GM21381 (cell line): ENCODE measurements at regions not wholly inside any gene's neighbourhood (a gene's known extent, or its start where the extent isn't known, plus 50 kb on each side); places are given as distances from the start of the nearest gene placed in this dataset.
"Not testable (repeated sequence)": the region's sequence is repeated elsewhere in the genome, so short reads cannot be mapped to it uniquely, and the experiment has no call there.

Experiments
- ATAC-seq: cut with Tn5 transposase; IDR thresholded peaks from one replicate; pipeline ENCODE4 v1.9.1; 2021; ENCODE audit warnings: mild to moderate bottlenecking, moderate library complexity; ENCODE audit not compliant: unreplicated experiment

GRCh38 chr5:28404363-28405071 lies 1366.1 kb upstream of the CDH9 start:
- no peak for ATAC-seq

GRCh38 chr5:28403846-28404245 lies 1365.5 kb upstream of the CDH9 start:
- no peak for ATAC-seq

- ATAC-seq, result no peak
These were observed 1364.4 kb upstream of the CDH9 start for GRCh38 chr5:28402590-28403301.

GRCh38 chr5:28400076-28400475 lies 1361.7 kb upstream of the CDH9 start:
- no peak for ATAC-seq

- no peak for ATAC-seq
These were observed 1360.8 kb upstream of the CDH9 start for GRCh38 chr5:28399211-28399610.

- ATAC-seq, result no peak
These were observed 1359.8 kb upstream of the CDH9 start for GRCh38 chr5:28398185-28398584.

- ATAC-seq, result no peak
These were observed 1359.1 kb upstream of the CDH9 start for GRCh38 chr5:28397502-28397941.

- ATAC-seq, result no peak
These were observed 1352.9 kb upstream of the CDH9 start for GRCh38 chr5:28391277-28391676.

- no peak for ATAC-seq
These were observed 1352.0 kb upstream of the CDH9 start for GRCh38 chr5:28390341-28390740.

GRCh38 chr5:28389727-28390126 lies 1351.3 kb upstream of the CDH9 start:
- not testable (repeated sequence) for ATAC-seq

GRCh38 chr5:28388428-28388827 lies 1350.0 kb upstream of the CDH9 start:
- no peak for ATAC-seq

GRCh38 chr5:28386712-28387111 lies 1348.3 kb upstream of the CDH9 start:
- ATAC-seq, result no peak

GRCh38 chr5:28380167-28380566 lies 1341.8 kb upstream of the CDH9 start:
- ATAC-seq, result no peak

GRCh38 chr5:28374492-28374967 lies 1336.1 kb upstream of the CDH9 start:
- no peak for ATAC-seq

- no peak for ATAC-seq
These were observed 1332.5 kb upstream of the CDH9 start for GRCh38 chr5:28370896-28371295.

GRCh38 chr5:28369418-28369817 lies 1331.0 kb upstream of the CDH9 start:
- ATAC-seq, result no peak

GRCh38 chr5:28355831-28356230 lies 1317.4 kb upstream of the CDH9 start:
- ATAC-seq, result no peak

- no peak for ATAC-seq
These were observed 1308.3 kb upstream of the CDH9 start for GRCh38 chr5:28346696-28347095.

GRCh38 chr5:28344836-28345433 lies 1306.5 kb upstream of the CDH9 start:
- ATAC-seq, result no peak

GRCh38 chr5:28329176-28329575 lies 1290.8 kb upstream of the CDH9 start:
- ATAC-seq, result no peak

- ATAC-seq, result no peak
These were observed 1290.3 kb upstream of the CDH9 start for GRCh38 chr5:28328681-28329080.

- no peak for ATAC-seq
These were observed 1285.8 kb upstream of the CDH9 start for GRCh38 chr5:28324174-28324573.
